Naive thymus-derived CD4-positive, alpha-beta T cell (primary cell): ENCODE measurements at regions not wholly inside any gene's neighbourhood (a gene's known extent, or its start where the extent isn't known, plus 50 kb on each side); places are given as distances from the start of the nearest gene placed in this dataset.

Experiments used
- ATAC-seq: fragments of 150-1000 bp; cut with Tn5 transposase; 2 replicates; pipeline ENCODE4 v1.10.0; 2021; ENCODE audit warnings: mild to moderate bottlenecking, moderate library complexity
- CTCF ChIA-PET: fragments of 350-600 bp; sonication (Branson Sonifier 250); formaldehyde crosslinking; loops from one replicate; lab custom pipeline; 2021; ENCODE audit warnings: antibody characterized with exemption; lab: Charles Lee
- POLR2A ChIA-PET: fragments of 350-600 bp; sonication (Branson Sonifier 250); formaldehyde crosslinking; loops from one replicate; lab custom pipeline; 2021; ENCODE audit warnings: antibody characterized with exemption, inconsistent platforms; lab: Charles Lee
- DNase-seq, 9 donors: peaks; one replicate each; pipeline versions ENCODE4 v3.0.0 to v3.0.0-alpha.2; 2020 to 2022; ENCODE audit warnings: mixed read lengths in 1 of 9
- H3K27ac ChIP-seq: one replicate; pipeline ENCODE4 v1.7.0; 2013; ENCODE audit warnings: mild to moderate bottlenecking, low read depth, low read length, moderate library complexity
- H3K27me3 ChIP-seq, 2 donors: one replicate each; pipeline ENCODE4 v1.7.0; 2013; ENCODE audit warnings: low read length in 2 of 2, mild to moderate bottlenecking in 2 of 2, moderate library complexity in 2 of 2; ENCODE audit not compliant: control insufficient read depth in 2 of 2, insufficient read depth in 2 of 2
- H3K36me3 ChIP-seq, 3 experiments: 1 replicate in 2 of 3; 2 replicates in 1 of 3; pipeline ENCODE4 v1.7.0; 2013; ENCODE audit warnings: low read length in 3 of 3, mild to moderate bottlenecking in 3 of 3, moderate library complexity in 1 of 3; ENCODE audit not compliant: insufficient read depth in 3 of 3, control insufficient read depth in 2 of 3
- H3K4me1 ChIP-seq, 2 donors: one replicate each; pipeline ENCODE4 v1.7.0; 2013; ENCODE audit warnings: low read length in 2 of 2, mild to moderate bottlenecking in 2 of 2, moderate library complexity in 1 of 2; ENCODE audit not compliant: control insufficient read depth in 2 of 2, insufficient read depth in 2 of 2
- H3K4me3 ChIP-seq: 2 replicates; pipeline ENCODE4 v1.7.0; 2013; ENCODE audit warnings: mild to moderate bottlenecking, low read length
- H3K9me3 ChIP-seq, 3 experiments: 1 replicate in 2 of 3; 2 replicates in 1 of 3; pipeline ENCODE4 v1.7.0; 2013; ENCODE audit warnings: low read length in 3 of 3; ENCODE audit not compliant: control insufficient read depth in 2 of 3
- H3K27ac Mint-ChIP-seq, 9 donors: one replicate each; pipeline ENCODE4 v1.8.0; 2020 to 2022; ENCODE audit warnings: mixed read lengths in 9 of 9, mild to moderate bottlenecking in 8 of 9, moderate library complexity in 5 of 9, inconsistent platforms in 2 of 9
- H3K27me3 Mint-ChIP-seq, 5 donors: one replicate each; pipeline ENCODE4 v1.8.0; 2021 to 2022; ENCODE audit warnings: mixed read lengths in 5 of 5, mild to moderate bottlenecking in 1 of 5
- H3K36me3 Mint-ChIP-seq, 5 donors: one replicate each; pipeline ENCODE4 v1.8.0; 2020 to 2022; ENCODE audit warnings: mixed read lengths in 5 of 5, mild to moderate bottlenecking in 3 of 5, inconsistent platforms in 1 of 5
- H3K4me1 Mint-ChIP-seq, 7 donors: one replicate each; pipeline ENCODE4 v1.8.0; 2020 to 2022; ENCODE audit warnings: mixed read lengths in 7 of 7, mild to moderate bottlenecking in 3 of 7, inconsistent platforms in 1 of 7
- H3K4me3 Mint-ChIP-seq, 10 donors: one replicate each; pipeline ENCODE4 v1.8.0; 2020 to 2022; ENCODE audit warnings: mild to moderate bottlenecking in 10 of 10, mixed read lengths in 10 of 10, moderate library complexity in 6 of 10, inconsistent platforms in 2 of 10
- H3K9me3 Mint-ChIP-seq, 11 donors: one replicate each; pipeline ENCODE4 v1.8.0; 2020 to 2022; ENCODE audit warnings: mixed read lengths in 11 of 11, mild to moderate bottlenecking in 4 of 11, inconsistent platforms in 1 of 11, moderate library complexity in 1 of 11
- intact Hi-C, 2 donors: fragments of 100-400 bp; cut with micrococcal nuclease; formaldehyde crosslinking; loops; one replicate each; pipeline ENCODE4 v1.15.1; 2023

- Mint-ChIP-seq H3K27me3 (no peaks in the 10 kb centered on the region), H3K4me3 (no peak overlapping the region), H3K36me3 (peaks cover 0 to 5% (median 0%) of the 10 kb centered on the region in 5 donors), H3K9me3 (peaks cover 8 to 40% (median 19%) of the 10 kb centered on the region in 11 donors), H3K4me1 (no peaks in the 10 kb centered on the region), H3K27ac (no peak overlapping the region)
- no peak for ATAC-seq
- Histone ChIP-seq H3K27ac (no peak overlapping the region), H3K4me3 (no peak overlapping the region), H3K36me3 (no peaks in the 10 kb centered on the region), H3K9me3 (no peaks in the 10 kb centered on the region), H3K27me3 (no peaks in the 10 kb centered on the region), H3K4me1 (no peaks in the 10 kb centered on the region)
- ChIA-PET POLR2A (no interaction called here), CTCF (no interaction called here)
- intact Hi-C loops: no loop called here
- no peak for DNase-seq
These were observed 219.1 kb upstream of the ELAVL2 start for GRCh38 chr9:24045150-24045549.

- Mint-ChIP-seq H3K36me3 (peaks cover 0 to 5% (median 0%) of the 10 kb centered on the region in 5 donors), H3K4me1 (no peaks in the 10 kb centered on the region), H3K4me3 (no peak overlapping the region), H3K27me3 (no peaks in the 10 kb centered on the region), H3K27ac (no peak overlapping the region), H3K9me3 (peaks cover 8 to 35% (median 14%) of the 10 kb centered on the region in 11 donors)
- no peak for DNase-seq
- H3K4me3 ChIP-seq: no peak overlapping the region
- no peaks in the 10 kb centered on the region for H3K4me1 ChIP-seq
- no peak for ATAC-seq
- no peaks in the 10 kb centered on the region for H3K9me3 ChIP-seq
- H3K36me3 ChIP-seq: no peaks in the 10 kb centered on the region
- no peak overlapping the region for H3K27ac ChIP-seq
- H3K27me3 ChIP-seq: no peaks in the 10 kb centered on the region
- intact Hi-C loops: no loop called here
- POLR2A ChIA-PET: no interaction called here
- CTCF ChIA-PET: no interaction called here
These were observed 218.5 kb upstream of the ELAVL2 start for GRCh38 chr9:24044576-24044975.

DNA sequence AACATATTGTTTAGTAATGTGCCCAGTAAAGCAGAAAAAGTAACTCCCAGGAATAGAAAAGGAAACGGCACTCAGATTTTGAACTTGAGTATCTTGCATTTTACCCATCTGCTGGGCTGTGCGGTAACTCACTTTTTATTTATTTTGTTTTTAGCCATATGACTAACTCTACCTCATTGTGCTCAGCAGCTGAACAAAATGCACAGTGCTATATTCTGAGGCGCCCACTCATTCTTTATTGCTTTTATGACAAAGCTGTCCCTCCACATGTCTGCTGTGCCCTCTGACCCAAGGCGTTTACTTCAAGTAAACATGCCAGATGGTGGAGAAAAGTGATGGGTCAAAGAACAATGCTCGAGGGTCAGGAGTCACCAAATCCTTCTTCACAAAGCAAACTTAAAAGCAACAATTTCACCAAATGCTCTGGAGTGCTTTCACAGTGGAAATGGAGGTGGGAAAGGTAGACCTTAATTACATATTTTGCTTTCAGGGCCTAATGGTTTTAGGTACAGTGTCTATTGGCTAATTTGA lies 215.2 kb upstream of the ELAVL2 start:
- no peak for ATAC-seq
- ChIA-PET CTCF (no interaction called here), POLR2A (no interaction called here)
- Mint-ChIP-seq H3K9me3 (peaks cover 0 to 17% (median 6%) of the 10 kb centered on the region in 11 donors), H3K27me3 (no peaks in the 10 kb centered on the region), H3K4me3 (no peak overlapping the region), H3K4me1 (no peaks in the 10 kb centered on the region), H3K27ac (no peak overlapping the region), H3K36me3 (no peaks in the 10 kb centered on the region)
- Histone ChIP-seq H3K27ac (no peak overlapping the region), H3K9me3 (no peaks in the 10 kb centered on the region), H3K27me3 (no peaks in the 10 kb centered on the region), H3K4me3 (no peak overlapping the region), H3K36me3 (no peaks in the 10 kb centered on the region), H3K4me1 (no peaks in the 10 kb centered on the region)
- DNase-seq: no peak
- intact Hi-C loops: no loop called here

DNA sequence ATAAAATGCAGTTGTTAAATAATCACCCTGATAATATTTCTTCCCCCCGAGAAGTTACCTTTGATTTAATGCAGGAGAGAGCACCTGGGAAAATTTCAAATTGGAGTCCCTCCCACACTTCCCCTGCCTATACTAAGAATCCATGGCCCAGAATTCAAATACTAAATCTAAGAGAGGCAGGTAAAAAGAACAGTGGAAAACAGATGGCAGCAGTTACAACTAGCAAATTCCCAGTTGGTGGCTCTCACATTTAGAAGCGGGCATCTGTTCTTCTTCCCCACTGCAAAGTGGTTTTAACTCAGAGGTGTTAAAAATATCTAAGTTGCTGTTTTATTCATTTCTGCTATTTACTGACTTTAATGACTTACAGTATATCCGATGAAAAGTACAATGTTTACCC lies 210.4 kb upstream of the ELAVL2 start:
- no peaks in the 10 kb centered on the region for H3K4me1 Mint-ChIP-seq
- DNase-seq: no peak
- ATAC-seq: no peak
- Histone ChIP-seq H3K4me1 (no peaks in the 10 kb centered on the region), H3K27ac (no peak overlapping the region), H3K36me3 (no peaks in the 10 kb centered on the region), H3K9me3 (no peaks in the 10 kb centered on the region), H3K4me3 (no peak overlapping the region), H3K27me3 (no peaks in the 10 kb centered on the region)
- H3K4me3 Mint-ChIP-seq: no peak overlapping the region
- POLR2A ChIA-PET: no interaction called here
- intact Hi-C loops: no loop called here
- peaks cover 0 to 23% (median 12%) of the 10 kb centered on the region in 11 donors for H3K9me3 Mint-ChIP-seq
- no peaks in the 10 kb centered on the region for H3K27me3 Mint-ChIP-seq
- CTCF ChIA-PET: no interaction called here
- H3K27ac Mint-ChIP-seq: no peak overlapping the region
- H3K36me3 Mint-ChIP-seq: peaks cover 0 to 3% (median 0%) of the 10 kb centered on the region in 5 donors

DNA sequence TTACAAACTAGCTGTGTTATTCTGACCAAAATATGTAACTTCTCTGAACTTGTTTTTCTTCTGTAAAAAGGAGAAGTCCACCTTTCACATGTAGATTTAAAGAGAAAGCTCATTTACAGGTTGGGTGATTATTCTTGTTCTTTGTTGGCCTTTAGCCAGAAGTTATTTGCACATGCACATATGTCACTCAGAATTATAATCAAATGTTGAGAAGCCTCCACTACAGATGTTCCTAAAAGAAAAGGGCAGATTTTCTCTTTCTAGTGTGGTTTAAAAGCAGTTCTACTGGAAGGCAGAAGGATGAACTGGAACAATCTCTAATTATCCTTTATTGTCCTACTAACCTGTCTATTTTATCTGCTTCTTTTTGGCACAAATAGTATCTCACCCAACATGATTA lies 209.8 kb upstream of the ELAVL2 start:
- CTCF ChIA-PET: no interaction called here
- DNase-seq (no peak), ATAC-seq (no peak)
- Histone ChIP-seq H3K27me3 (no peaks in the 10 kb centered on the region), H3K27ac (no peak overlapping the region), H3K36me3 (no peaks in the 10 kb centered on the region), H3K4me3 (no peak overlapping the region), H3K4me1 (no peaks in the 10 kb centered on the region), H3K9me3 (no peaks in the 10 kb centered on the region)
- H3K27me3 Mint-ChIP-seq: no peaks in the 10 kb centered on the region
- H3K4me3 Mint-ChIP-seq: no peak overlapping the region
- no peaks in the 10 kb centered on the region for H3K4me1 Mint-ChIP-seq
- POLR2A ChIA-PET: no interaction called here
- H3K36me3 Mint-ChIP-seq: peaks cover 0 to 3% (median 0%) of the 10 kb centered on the region in 5 donors
- peaks cover 0 to 24% (median 14%) of the 10 kb centered on the region in 11 donors for H3K9me3 Mint-ChIP-seq
- H3K27ac Mint-ChIP-seq: no peak overlapping the region
- intact Hi-C loops: no loop called here

GRCh38 chr9:24011881-24012280 lies 185.8 kb upstream of the ELAVL2 start:
- Mint-ChIP-seq H3K9me3 (peaks cover 3 to 27% (median 11%) of the 10 kb centered on the region in 11 donors), H3K27me3 (no peaks in the 10 kb centered on the region), H3K36me3 (no peaks in the 10 kb centered on the region), H3K27ac (no peak overlapping the region), H3K4me1 (no peaks in the 10 kb centered on the region), H3K4me3 (no peak overlapping the region)
- intact Hi-C loops: no loop called here
- no peaks in the 10 kb centered on the region for H3K36me3 ChIP-seq
- H3K4me1 ChIP-seq: no peaks in the 10 kb centered on the region
- H3K9me3 ChIP-seq: no peaks in the 10 kb centered on the region
- no peaks in the 10 kb centered on the region for H3K27me3 ChIP-seq
- no peak for ATAC-seq
- H3K27ac ChIP-seq: no peak overlapping the region
- POLR2A ChIA-PET: no interaction called here
- CTCF ChIA-PET: no interaction called here
- no peak for DNase-seq
- H3K4me3 ChIP-seq: no peak overlapping the region

- peaks cover 3 to 21% (median 12%) of the 10 kb centered on the region in 11 donors for H3K9me3 Mint-ChIP-seq
- POLR2A ChIA-PET: no interaction called here
- DNase-seq (no peak), ATAC-seq (no peak)
- CTCF ChIA-PET: no interaction called here
- H3K4me1 ChIP-seq: no peaks in the 10 kb centered on the region
- H3K27me3 Mint-ChIP-seq: no peaks in the 10 kb centered on the region
- no peaks in the 10 kb centered on the region for H3K9me3 ChIP-seq
- intact Hi-C loops: no loop called here
- H3K4me3 Mint-ChIP-seq: no peak overlapping the region
- no peaks in the 10 kb centered on the region for H3K27me3 ChIP-seq
- no peak overlapping the region for H3K27ac Mint-ChIP-seq
- H3K36me3 Mint-ChIP-seq: no peaks in the 10 kb centered on the region
- no peaks in the 10 kb centered on the region for H3K36me3 ChIP-seq
- no peak overlapping the region for H3K4me3 ChIP-seq
- H3K27ac ChIP-seq: no peak overlapping the region
- H3K4me1 Mint-ChIP-seq: no peaks in the 10 kb centered on the region
These were observed 185.1 kb upstream of the ELAVL2 start for GRCh38 chr9:24011009-24011717.
